Liver (tissue), 7 donors: ENCODE measurements at regions not wholly inside any gene's neighbourhood (a gene's known extent, or its start where the extent isn't known, plus 50 kb on each side); places are given as distances from the start of the nearest gene placed in this dataset.

Experiments
- DNase-seq: peaks from one replicate; pipeline ENCODE4 v3.0.0-alpha.2; 2017; ENCODE audit warnings: low spot score
- H3K27ac ChIP-seq, 2 donors: one replicate each; pipeline ENCODE4 v1.7.0; 2013; ENCODE audit warnings: inconsistent platforms in 2 of 2, low read length in 2 of 2, control low read depth in 1 of 2, low read depth in 1 of 2, mild to moderate bottlenecking in 1 of 2
- H3K27me3 ChIP-seq, 4 donors: one replicate each; pipeline versions ENCODE4 v1.6.1 to v1.7.0; 2013; ENCODE audit warnings: low read length in 3 of 4, inconsistent platforms in 1 of 4, mild to moderate bottlenecking in 1 of 4, moderate library complexity in 1 of 4; ENCODE audit not compliant: control insufficient read depth in 4 of 4, insufficient read depth in 4 of 4
- H3K36me3 ChIP-seq, 4 donors: one replicate each; pipeline versions ENCODE4 v1.6.1 to v1.7.0; 2013; ENCODE audit warnings: low read length in 3 of 4, mild to moderate bottlenecking in 3 of 4, low read depth in 1 of 4, moderate library complexity in 1 of 4; ENCODE audit not compliant: control insufficient read depth in 4 of 4, insufficient read depth in 3 of 4
- H3K4me1 ChIP-seq, 4 donors: one replicate each; pipeline versions ENCODE4 v1.6.1 to v1.7.0; 2013; ENCODE audit warnings: low read length in 3 of 4, mild to moderate bottlenecking in 3 of 4, moderate library complexity in 1 of 4; ENCODE audit not compliant: control insufficient read depth in 4 of 4, insufficient read depth in 4 of 4
- H3K4me3 ChIP-seq, 3 donors: one replicate each; pipeline versions ENCODE4 v1.6.1 to v1.7.0; 2013; ENCODE audit warnings: low read length in 3 of 3, control low read depth in 1 of 3, low read depth in 1 of 3, mild to moderate bottlenecking in 1 of 3
- H3K9ac ChIP-seq, 2 donors: one replicate each; pipeline ENCODE4 v1.7.0; 2013; ENCODE audit warnings: low read length in 2 of 2, mild to moderate bottlenecking in 2 of 2, moderate library complexity in 2 of 2, control low read depth in 1 of 2, low read depth in 1 of 2
- H3K9me3 ChIP-seq, 4 donors: one replicate each; pipeline versions ENCODE4 v1.6.1 to v1.7.0; 2013; ENCODE audit warnings: low read length in 3 of 4; ENCODE audit not compliant: control insufficient read depth in 4 of 4
- EGR1 ChIP-seq, 2 donors: IDR thresholded peaks; 2 replicates each; pipeline ENCODE4 v1.6.1; 2016 to 2018; ENCODE audit warnings: antibody characterized with exemption in 2 of 2, low read depth in 2 of 2
- FOXA1 ChIP-seq: IDR thresholded peaks from 2 replicates; pipeline ENCODE4 v1.6.1; 2016; ENCODE audit warnings: antibody characterized with exemption
- FOXA2 ChIP-seq: IDR thresholded peaks from 2 replicates; pipeline ENCODE4 v1.6.1; 2016; ENCODE audit warnings: antibody characterized with exemption
- GABPA ChIP-seq, 2 donors: IDR thresholded peaks in 1 of 2; conservative IDR thresholded peaks in 1 of 2; 2 replicates each; pipeline ENCODE4 v1.6.1; 2016; ENCODE audit warnings: antibody characterized with exemption in 2 of 2, mild to moderate bottlenecking in 1 of 2, moderate library complexity in 1 of 2
- HNF4A ChIP-seq, 2 donors: conservative IDR thresholded peaks; 2 replicates each; pipeline ENCODE4 v1.6.1; 2016; ENCODE audit warnings: antibody characterized with exemption in 2 of 2, mild to moderate bottlenecking in 2 of 2
- HNF4G ChIP-seq: IDR thresholded peaks from 2 replicates; pipeline ENCODE4 v1.6.1; 2016; ENCODE audit warnings: antibody characterized with exemption
- JUND ChIP-seq, 2 donors: IDR thresholded peaks; 2 replicates each; pipeline ENCODE4 v1.6.1; 2016; ENCODE audit warnings: antibody characterized with exemption in 2 of 2
- MAX ChIP-seq: IDR thresholded peaks from 2 replicates; pipeline ENCODE4 v1.6.1; 2016; ENCODE audit warnings: antibody characterized with exemption
- NR2F2 ChIP-seq: IDR thresholded peaks from 2 replicates; pipeline ENCODE4 v1.6.1; 2016; ENCODE audit warnings: antibody characterized with exemption
- RAD21 ChIP-seq, 2 donors: IDR thresholded peaks; 2 replicates each; pipeline ENCODE4 v1.6.1; 2016; ENCODE audit warnings: antibody characterized with exemption in 2 of 2, mild to moderate bottlenecking in 2 of 2
- RXRA ChIP-seq, 2 donors: IDR thresholded peaks; 2 replicates each; pipeline ENCODE4 v1.6.1; 2017 to 2018; ENCODE audit warnings: antibody characterized with exemption in 2 of 2, mild to moderate bottlenecking in 1 of 2
- SP1 ChIP-seq: IDR thresholded peaks from 2 replicates; pipeline ENCODE4 v1.6.1; 2018; ENCODE audit warnings: antibody characterized with exemption, mild to moderate bottlenecking
- TAF1 ChIP-seq: conservative IDR thresholded peaks from 2 replicates; pipeline ENCODE4 v1.6.1; 2016; ENCODE audit warnings: antibody characterized with exemption, mild to moderate bottlenecking
- YY1 ChIP-seq: IDR thresholded peaks from 2 replicates; pipeline ENCODE4 v1.6.1; 2016; ENCODE audit warnings: antibody characterized with exemption, mild to moderate bottlenecking
- WGBS: extraction: QIAGEN DNeasy Blood & Tissue Kit; methylation state at CpG from one replicate; pipeline ENCODE4 v1.1.7; 2013; 5-methylcytosine and 5-hydroxymethylcytosine counted together
- TF ChIP-seq, protein P1 (sequence below): IDR thresholded peaks from 2 replicates; pipeline ENCODE4 v1.6.1; 2016; ENCODE audit warnings: antibody characterized with exemption
- TF ChIP-seq, protein P2 (sequence below): IDR thresholded peaks from 2 replicates; pipeline ENCODE4 v1.6.1; 2016; ENCODE audit warnings: antibody characterized with exemption, mild to moderate bottlenecking
- TF ChIP-seq, protein P3 (sequence below): IDR thresholded peaks from 2 replicates; pipeline ENCODE4 v1.6.1; 2016; ENCODE audit warnings: antibody characterized with exemption
- donor health status: healthy.
- donor health status: healthy.
- donor health status: healthy.
- donor health status: healthy.

GRCh38 chr11:24293964-24294363 is 202.9 kb upstream of the LUZP2 start:
- Histone ChIP-seq H3K9me3 (no peaks in the 10 kb centered on the region), H3K9ac (no peak overlapping the region), H3K4me3 (no peak overlapping the region), H3K27ac (no peak overlapping the region), H3K36me3 (no peaks in the 10 kb centered on the region), H3K4me1 (no peaks in the 10 kb centered on the region), H3K27me3 (no peaks in the 10 kb centered on the region)
- WGBS, result 94% methylated on average over 3 of the region's 3 CpGs
- TF ChIP-seq SP1 (no peak), NR2F2 (no peak), JUND (IDR thresholded peaks at IDR 0.05) (no peak), RXRA (IDR thresholded peaks at IDR 0.05) (no peak)
- DNase-seq, result no peak

GRCh38 chr11:24295360-24295759 is 201.5 kb upstream of the LUZP2 start:
- no peak overlapping the region for H3K27ac ChIP-seq
- H3K27me3 ChIP-seq, result no peaks in the 10 kb centered on the region
- no peaks in the 10 kb centered on the region for H3K36me3 ChIP-seq
- no peaks in the 10 kb centered on the region for H3K4me1 ChIP-seq
- DNase-seq, result no peak
- no peaks in the 10 kb centered on the region for H3K9me3 ChIP-seq
- H3K9ac ChIP-seq, result no peak overlapping the region
- no peak overlapping the region for H3K4me3 ChIP-seq
- 38% methylated on average over 2 of the region's 2 CpGs for WGBS
- TF ChIP-seq YY1 (no peak), FOXA1 (no peak), TAF1 (no peak), FOXA2 (no peak), HNF4G (no peak), SP1 (no peak), NR2F2 (no peak), GABPA (IDR thresholded peaks at IDR 0.05 in 1 of 2, conservative IDR thresholded peaks at IDR 0.05 in 1 of 2) (no peak), RAD21 (IDR thresholded peaks at IDR 0.05) (no peak), RXRA (IDR thresholded peaks at IDR 0.05) (no peak), HNF4A (conservative IDR thresholded peaks at IDR 0.05) (no peak), MAX (no peak), EGR1 (IDR thresholded peaks at IDR 0.05; ENCODE audit: low read depth in 2 of 2) (no peak)
- TF ChIP-seq, protein P1, sequence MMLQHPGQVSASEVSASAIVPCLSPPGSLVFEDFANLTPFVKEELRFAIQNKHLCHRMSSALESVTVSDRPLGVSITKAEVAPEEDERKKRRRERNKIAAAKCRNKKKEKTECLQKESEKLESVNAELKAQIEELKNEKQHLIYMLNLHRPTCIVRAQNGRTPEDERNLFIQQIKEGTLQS, result no peak
- TF ChIP-seq, protein P2, sequence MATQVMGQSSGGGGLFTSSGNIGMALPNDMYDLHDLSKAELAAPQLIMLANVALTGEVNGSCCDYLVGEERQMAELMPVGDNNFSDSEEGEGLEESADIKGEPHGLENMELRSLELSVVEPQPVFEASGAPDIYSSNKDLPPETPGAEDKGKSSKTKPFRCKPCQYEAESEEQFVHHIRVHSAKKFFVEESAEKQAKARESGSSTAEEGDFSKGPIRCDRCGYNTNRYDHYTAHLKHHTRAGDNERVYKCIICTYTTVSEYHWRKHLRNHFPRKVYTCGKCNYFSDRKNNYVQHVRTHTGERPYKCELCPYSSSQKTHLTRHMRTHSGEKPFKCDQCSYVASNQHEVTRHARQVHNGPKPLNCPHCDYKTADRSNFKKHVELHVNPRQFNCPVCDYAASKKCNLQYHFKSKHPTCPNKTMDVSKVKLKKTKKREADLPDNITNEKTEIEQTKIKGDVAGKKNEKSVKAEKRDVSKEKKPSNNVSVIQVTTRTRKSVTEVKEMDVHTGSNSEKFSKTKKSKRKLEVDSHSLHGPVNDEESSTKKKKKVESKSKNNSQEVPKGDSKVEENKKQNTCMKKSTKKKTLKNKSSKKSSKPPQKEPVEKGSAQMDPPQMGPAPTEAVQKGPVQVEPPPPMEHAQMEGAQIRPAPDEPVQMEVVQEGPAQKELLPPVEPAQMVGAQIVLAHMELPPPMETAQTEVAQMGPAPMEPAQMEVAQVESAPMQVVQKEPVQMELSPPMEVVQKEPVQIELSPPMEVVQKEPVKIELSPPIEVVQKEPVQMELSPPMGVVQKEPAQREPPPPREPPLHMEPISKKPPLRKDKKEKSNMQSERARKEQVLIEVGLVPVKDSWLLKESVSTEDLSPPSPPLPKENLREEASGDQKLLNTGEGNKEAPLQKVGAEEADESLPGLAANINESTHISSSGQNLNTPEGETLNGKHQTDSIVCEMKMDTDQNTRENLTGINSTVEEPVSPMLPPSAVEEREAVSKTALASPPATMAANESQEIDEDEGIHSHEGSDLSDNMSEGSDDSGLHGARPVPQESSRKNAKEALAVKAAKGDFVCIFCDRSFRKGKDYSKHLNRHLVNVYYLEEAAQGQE, result no peak
- TF ChIP-seq, protein P3, sequence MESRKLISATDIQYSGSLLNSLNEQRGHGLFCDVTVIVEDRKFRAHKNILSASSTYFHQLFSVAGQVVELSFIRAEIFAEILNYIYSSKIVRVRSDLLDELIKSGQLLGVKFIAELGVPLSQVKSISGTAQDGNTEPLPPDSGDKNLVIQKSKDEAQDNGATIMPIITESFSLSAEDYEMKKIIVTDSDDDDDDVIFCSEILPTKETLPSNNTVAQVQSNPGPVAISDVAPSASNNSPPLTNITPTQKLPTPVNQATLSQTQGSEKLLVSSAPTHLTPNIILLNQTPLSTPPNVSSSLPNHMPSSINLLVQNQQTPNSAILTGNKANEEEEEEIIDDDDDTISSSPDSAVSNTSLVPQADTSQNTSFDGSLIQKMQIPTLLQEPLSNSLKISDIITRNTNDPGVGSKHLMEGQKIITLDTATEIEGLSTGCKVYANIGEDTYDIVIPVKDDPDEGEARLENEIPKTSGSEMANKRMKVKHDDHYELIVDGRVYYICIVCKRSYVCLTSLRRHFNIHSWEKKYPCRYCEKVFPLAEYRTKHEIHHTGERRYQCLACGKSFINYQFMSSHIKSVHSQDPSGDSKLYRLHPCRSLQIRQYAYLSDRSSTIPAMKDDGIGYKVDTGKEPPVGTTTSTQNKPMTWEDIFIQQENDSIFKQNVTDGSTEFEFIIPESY, result no peak
